Natural killer cell (primary cell): ENCODE measurements at regions not wholly inside any gene's neighbourhood (a gene's known extent, or its start where the extent isn't known, plus 50 kb on each side); places are given as distances from the start of the nearest gene placed in this dataset.

Experiments
- ATAC-seq, 3 donors: fragments of 150-1000 bp in 2 of 3; fragments of 200-7000 bp in 1 of 3; cut with Tn5 transposase; 1 replicate in 1 of 3; 2 replicates in 2 of 3; pipeline ENCODE4 v1.10.0; 2021; ENCODE audit warnings: mild to moderate bottlenecking in 2 of 3, moderate library complexity in 2 of 3
- DNase-seq, 2 donors: peaks; one replicate each; pipeline versions ENCODE4 v3.0.0 to v3.0.0-alpha.2; 2013 to 2021; ENCODE audit warnings: mixed read lengths in 1 of 2
- H3K27ac ChIP-seq: one replicate; pipeline ENCODE4 v1.5.1; 2013; ENCODE audit warnings: mild to moderate bottlenecking, low read length
- H3K27me3 ChIP-seq: one replicate; pipeline ENCODE4 v1.6.1; 2013; ENCODE audit warnings: low read length; ENCODE audit not compliant: control insufficient read depth, insufficient read depth
- H3K36me3 ChIP-seq: one replicate; pipeline ENCODE4 v1.6.1; 2013; ENCODE audit warnings: low read length; ENCODE audit not compliant: control insufficient read depth, insufficient read depth
- H3K4me1 ChIP-seq: one replicate; pipeline ENCODE4 v1.6.1; 2013; ENCODE audit warnings: low read length; ENCODE audit not compliant: control insufficient read depth, insufficient read depth
- H3K4me3 ChIP-seq: one replicate; pipeline ENCODE4 v1.5.1; 2013; ENCODE audit warnings: low read length
- H3K9me3 ChIP-seq: one replicate; pipeline ENCODE4 v1.6.1; 2013; ENCODE audit warnings: low read length; ENCODE audit not compliant: control insufficient read depth, insufficient read depth
- H3K27ac Mint-ChIP-seq, 2 donors: one replicate each; pipeline ENCODE4 v1.8.0; 2022; ENCODE audit warnings: mild to moderate bottlenecking in 2 of 2, mixed read lengths in 2 of 2, moderate library complexity in 1 of 2
- H3K27me3 Mint-ChIP-seq, 2 donors: one replicate each; pipeline ENCODE4 v1.8.0; 2022; ENCODE audit warnings: low read depth in 2 of 2, mixed read lengths in 2 of 2
- H3K36me3 Mint-ChIP-seq: one replicate; pipeline ENCODE4 v1.8.0; 2022; ENCODE audit warnings: mixed read lengths
- H3K4me1 Mint-ChIP-seq, 2 donors: one replicate each; pipeline ENCODE4 v1.8.0; 2022; ENCODE audit warnings: mixed read lengths in 2 of 2
- H3K4me3 Mint-ChIP-seq: one replicate; pipeline ENCODE4 v1.8.0; 2022; ENCODE audit warnings: mild to moderate bottlenecking, moderate library complexity, mixed read lengths
- H3K9me3 Mint-ChIP-seq, 2 donors: one replicate each; pipeline ENCODE4 v1.8.0; 2022; ENCODE audit warnings: mixed read lengths in 2 of 2
- CTCF ChIP-seq: fragments of 200-600 bp; IDR thresholded peaks from one replicate; pipeline ENCODE4 v1.8.0; 2022; ENCODE audit warnings: antibody characterized with exemption
- WGBS: methylation state at CpG from one replicate; pipeline ENCODE4 v1.1.7; 2013; ENCODE audit warnings: missing lambda C conversion rate; ENCODE audit not compliant: insufficient coverage; 5-methylcytosine and 5-hydroxymethylcytosine counted together
- intact Hi-C: fragments of 100-400 bp; cut with micrococcal nuclease; formaldehyde crosslinking; loops from one replicate; pipeline ENCODE4 v1.14.2; 2022

- TF ChIP-seq CTCF, result no peak
- H3K27ac ChIP-seq, result no peak overlapping the region
- H3K36me3 Mint-ChIP-seq, result peaks cover 7% of the 10 kb centered on the region
- WGBS, result 34% methylated on average over 13 of the region's 13 CpGs
- no peak overlapping the region for H3K4me3 ChIP-seq
- no peak for ATAC-seq
- no peaks in the 10 kb centered on the region for H3K4me1 Mint-ChIP-seq
- no peaks in the 10 kb centered on the region for H3K4me1 ChIP-seq
- H3K4me3 Mint-ChIP-seq, result no peak overlapping the region
- no peaks in the 10 kb centered on the region for H3K27me3 Mint-ChIP-seq
- intact Hi-C loops, result no loop called here
- no peaks in the 10 kb centered on the region for H3K36me3 ChIP-seq
- H3K9me3 ChIP-seq, result no peaks in the 10 kb centered on the region
- DNase-seq, result no peak
- H3K27me3 ChIP-seq, result no peaks in the 10 kb centered on the region
- peaks cover 13 to 16% of the 10 kb centered on the region in 2 donors for H3K9me3 Mint-ChIP-seq
- no peak overlapping the region for H3K27ac Mint-ChIP-seq
Measured at GRCh38 chr1:218588540-218589172, 243.5 kb downstream of the TGFB2 start.

GRCh38 chr1:218589487-218589886, 244.4 kb downstream of the TGFB2 start:
- no peaks in the 10 kb centered on the region for H3K27me3 ChIP-seq
- 80% methylated on average over 6 of the region's 6 CpGs for WGBS
- intact Hi-C loops, result no loop called here

GRCh38 chr1:218591966-218592365, 246.8 kb downstream of the TGFB2 start:
- Histone ChIP-seq H3K4me1 (no peaks in the 10 kb centered on the region), H3K36me3 (no peaks in the 10 kb centered on the region), H3K27ac (no peak overlapping the region), H3K27me3 (no peaks in the 10 kb centered on the region), H3K4me3 (no peak overlapping the region), H3K9me3 (no peaks in the 10 kb centered on the region)
- Mint-ChIP-seq H3K36me3 (peaks cover 7% of the 10 kb centered on the region), H3K4me3 (no peak overlapping the region), H3K27me3 (no peaks in the 10 kb centered on the region), H3K9me3 (peaks cover 14 to 17% of the 10 kb centered on the region in 2 donors), H3K4me1 (no peaks in the 10 kb centered on the region), H3K27ac (no peak overlapping the region)
- DNase-seq, result no peak
- no peak for TF ChIP-seq CTCF
- ATAC-seq, result no peak
- intact Hi-C loops, result no loop called here

More at GRCh38 chr1:218589487-218589886, 244.4 kb downstream of the TGFB2 start:
- no peaks in the 10 kb centered on the region for H3K27me3 Mint-ChIP-seq
- DNase-seq, result no peak
- no peaks in the 10 kb centered on the region for H3K9me3 ChIP-seq
- peaks cover 7% of the 10 kb centered on the region for H3K36me3 Mint-ChIP-seq
- no peak overlapping the region for H3K27ac ChIP-seq
- no peak overlapping the region for H3K4me3 ChIP-seq
- no peak for TF ChIP-seq CTCF
- H3K4me1 Mint-ChIP-seq, result no peaks in the 10 kb centered on the region
- no peak for ATAC-seq
- H3K4me1 ChIP-seq, result no peaks in the 10 kb centered on the region
- no peak overlapping the region for H3K4me3 Mint-ChIP-seq
- no peaks in the 10 kb centered on the region for H3K36me3 ChIP-seq
- no peak overlapping the region for H3K27ac Mint-ChIP-seq
- H3K9me3 Mint-ChIP-seq, result peaks cover 11 to 13% of the 10 kb centered on the region in 2 donors

- Mint-ChIP-seq H3K27ac (no peak overlapping the region), H3K4me1 (no peaks in the 10 kb centered on the region), H3K36me3 (peaks cover 7% of the 10 kb centered on the region), H3K4me3 (no peak overlapping the region), H3K27me3 (no peaks in the 10 kb centered on the region), H3K9me3 (peaks cover 14 to 17% of the 10 kb centered on the region in 2 donors)
- Histone ChIP-seq H3K27ac (no peak overlapping the region), H3K36me3 (no peaks in the 10 kb centered on the region), H3K4me1 (no peaks in the 10 kb centered on the region), H3K27me3 (no peaks in the 10 kb centered on the region), H3K4me3 (no peak overlapping the region), H3K9me3 (no peaks in the 10 kb centered on the region)
- no peak for ATAC-seq
- DNase-seq, result no peak
- no peak for TF ChIP-seq CTCF
- intact Hi-C loops, result no loop called here
- WGBS, result 30% methylated on average over 2 of the region's 2 CpGs
Measured at GRCh38 chr1:218592688-218593087, 247.6 kb downstream of the TGFB2 start.
